Retinal pigment epithelial cell (primary cell): ENCODE measurements at regions not wholly inside any gene's neighbourhood (a gene's known extent, or its start where the extent isn't known, plus 50 kb on each side); places are given as distances from the start of the nearest gene placed in this dataset.
"Not testable (repeated sequence)": the region's sequence is repeated elsewhere in the genome, so short reads cannot be mapped to it uniquely, and the experiment has no call there.

Source experiments
- DNase-seq: peaks from one replicate; pipeline ENCODE4 v3.0.0-alpha.2; 2010; ENCODE audit warnings: low read depth
- H3K4me3 ChIP-seq: 2 replicates; pipeline ENCODE4 v1.5.1; 2011; ENCODE audit warnings: mild to moderate bottlenecking, low read length, control low read depth, moderate library complexity
- TF ChIP-seq, protein P1 (sequence below): conservative IDR thresholded peaks from 2 replicates; pipeline ENCODE4 v1.5.1; 2011; ENCODE audit warnings: low read depth, low read length, control low read depth, inconsistent platforms

DNA sequence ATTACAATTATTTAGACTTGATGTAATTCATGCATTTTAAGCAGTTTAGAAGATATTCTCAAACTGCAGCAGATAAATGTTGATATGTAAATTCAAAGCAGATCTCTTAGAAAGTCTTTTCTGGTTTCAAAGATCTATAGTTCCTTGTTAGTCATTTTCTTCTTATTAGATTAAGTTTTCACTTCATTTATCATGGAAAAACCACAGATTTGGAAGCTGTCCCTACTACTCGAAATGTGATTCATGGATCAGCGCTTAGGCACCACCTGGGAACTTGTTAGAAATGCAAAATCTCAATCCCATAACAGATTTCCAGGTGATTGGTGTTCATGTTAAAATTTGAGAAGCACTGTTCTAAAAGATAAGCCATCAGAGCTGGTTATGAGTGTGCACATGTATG lies 92.8 kb upstream of the CDH2 start:
- H3K4me3 ChIP-seq: no peak overlapping the region
- TF ChIP-seq, protein P1, sequence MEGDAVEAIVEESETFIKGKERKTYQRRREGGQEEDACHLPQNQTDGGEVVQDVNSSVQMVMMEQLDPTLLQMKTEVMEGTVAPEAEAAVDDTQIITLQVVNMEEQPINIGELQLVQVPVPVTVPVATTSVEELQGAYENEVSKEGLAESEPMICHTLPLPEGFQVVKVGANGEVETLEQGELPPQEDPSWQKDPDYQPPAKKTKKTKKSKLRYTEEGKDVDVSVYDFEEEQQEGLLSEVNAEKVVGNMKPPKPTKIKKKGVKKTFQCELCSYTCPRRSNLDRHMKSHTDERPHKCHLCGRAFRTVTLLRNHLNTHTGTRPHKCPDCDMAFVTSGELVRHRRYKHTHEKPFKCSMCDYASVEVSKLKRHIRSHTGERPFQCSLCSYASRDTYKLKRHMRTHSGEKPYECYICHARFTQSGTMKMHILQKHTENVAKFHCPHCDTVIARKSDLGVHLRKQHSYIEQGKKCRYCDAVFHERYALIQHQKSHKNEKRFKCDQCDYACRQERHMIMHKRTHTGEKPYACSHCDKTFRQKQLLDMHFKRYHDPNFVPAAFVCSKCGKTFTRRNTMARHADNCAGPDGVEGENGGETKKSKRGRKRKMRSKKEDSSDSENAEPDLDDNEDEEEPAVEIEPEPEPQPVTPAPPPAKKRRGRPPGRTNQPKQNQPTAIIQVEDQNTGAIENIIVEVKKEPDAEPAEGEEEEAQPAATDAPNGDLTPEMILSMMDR: no peak

DNA sequence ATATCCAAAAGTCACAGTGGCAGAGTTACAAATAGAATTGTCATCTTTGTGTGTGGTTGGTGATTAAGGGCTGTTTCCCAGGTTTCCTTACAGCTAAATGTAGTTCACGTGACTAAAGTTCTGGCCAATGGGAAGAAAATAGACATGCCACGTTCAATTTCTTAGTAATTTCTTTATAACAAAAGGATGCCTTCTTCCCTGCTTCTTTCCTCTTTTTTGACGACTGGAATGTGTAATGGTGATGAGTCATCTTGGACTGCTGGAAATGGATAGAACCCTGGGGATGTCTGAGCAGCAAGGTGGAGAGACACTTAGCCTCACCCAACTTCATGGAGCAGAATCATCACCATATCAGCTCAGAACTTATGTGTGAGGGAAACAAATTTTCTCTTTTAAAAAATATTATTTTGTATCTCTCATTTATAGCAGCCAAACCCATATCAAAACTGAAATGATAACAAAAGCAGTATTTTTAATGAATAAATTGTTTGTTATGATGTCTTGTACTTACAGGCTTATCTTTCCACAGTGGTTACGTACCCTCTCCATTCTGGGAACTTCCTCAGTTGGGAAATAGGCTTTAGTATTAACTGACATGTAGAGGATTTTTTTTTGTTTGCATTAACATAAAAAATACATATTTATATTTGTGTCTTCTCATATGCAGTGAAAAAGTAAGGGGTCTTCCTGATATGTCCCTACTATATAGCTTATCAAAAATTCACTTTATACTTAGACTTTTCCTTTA lies 91.1 kb upstream of the CDH2 start:
- no peak for DNase-seq
- no peak overlapping the region for H3K4me3 ChIP-seq
- TF ChIP-seq, protein P1: no peak

More for the DNA sequence above, 92.8 kb upstream of the CDH2 start:
- DNase-seq: no peak

DNA sequence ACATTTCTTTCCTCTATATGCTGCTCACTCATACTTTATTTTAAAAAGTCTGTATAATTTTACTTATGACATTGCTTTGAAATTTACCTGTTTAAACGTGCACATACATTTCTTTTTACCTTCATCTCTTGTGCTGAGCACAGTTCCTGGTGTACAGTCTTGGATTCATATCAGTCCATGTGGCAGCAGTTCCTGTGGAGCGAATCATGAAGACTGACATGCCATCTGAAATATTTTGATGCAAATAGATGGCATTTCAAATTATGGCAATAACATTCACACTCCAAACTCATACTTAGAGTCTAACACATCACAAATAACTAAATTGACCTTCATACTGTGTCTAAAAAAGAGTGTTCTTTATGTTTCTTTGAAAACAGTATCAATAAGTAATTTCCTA lies 90.3 kb upstream of the CDH2 start:
- no peak overlapping the region for H3K4me3 ChIP-seq
- no peak for DNase-seq
- TF ChIP-seq, protein P1: no peak

DNA sequence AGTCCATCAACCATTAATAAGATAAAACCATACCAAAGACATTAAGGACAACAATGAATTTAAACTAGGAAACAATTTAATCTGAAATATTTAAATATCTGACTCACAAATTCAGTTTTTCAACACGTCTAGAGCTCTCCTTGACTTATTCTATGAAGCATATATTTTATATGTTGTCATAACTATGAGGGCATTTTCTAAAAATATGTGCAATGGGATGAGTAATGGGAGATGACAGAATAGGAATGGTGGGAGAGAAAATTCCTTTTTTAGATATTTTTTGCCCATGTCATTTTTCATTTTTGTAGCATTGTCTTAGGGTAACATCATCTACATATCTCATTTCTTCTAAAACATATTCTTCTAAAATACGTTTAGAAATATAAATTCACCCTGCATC lies 79.2 kb upstream of the CDH2 start:
- TF ChIP-seq, protein P1: no peak
- H3K4me3 ChIP-seq: no peak overlapping the region
- DNase-seq: no peak

DNA sequence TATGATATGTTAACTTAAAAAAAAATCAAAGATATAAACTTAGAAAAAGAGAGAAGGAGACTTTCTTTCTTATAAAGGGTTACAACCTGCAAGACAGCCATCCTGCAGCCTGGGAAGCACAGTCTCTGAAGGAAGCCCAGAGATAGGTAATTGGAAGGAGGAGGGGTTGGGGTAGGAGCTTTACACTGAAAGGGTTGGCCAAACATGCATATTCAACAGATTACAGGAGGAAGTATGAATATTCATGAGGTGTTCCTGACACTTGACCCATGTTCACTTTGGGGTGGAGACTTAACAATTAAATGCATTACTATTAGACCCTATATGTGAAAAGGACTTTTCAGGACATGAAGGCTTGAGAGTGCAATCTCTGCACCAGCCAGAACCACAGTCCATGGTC lies 71.7 kb upstream of the CDH2 start:
- no peak for DNase-seq
- no peak overlapping the region for H3K4me3 ChIP-seq
- TF ChIP-seq, protein P1: no peak

DNA sequence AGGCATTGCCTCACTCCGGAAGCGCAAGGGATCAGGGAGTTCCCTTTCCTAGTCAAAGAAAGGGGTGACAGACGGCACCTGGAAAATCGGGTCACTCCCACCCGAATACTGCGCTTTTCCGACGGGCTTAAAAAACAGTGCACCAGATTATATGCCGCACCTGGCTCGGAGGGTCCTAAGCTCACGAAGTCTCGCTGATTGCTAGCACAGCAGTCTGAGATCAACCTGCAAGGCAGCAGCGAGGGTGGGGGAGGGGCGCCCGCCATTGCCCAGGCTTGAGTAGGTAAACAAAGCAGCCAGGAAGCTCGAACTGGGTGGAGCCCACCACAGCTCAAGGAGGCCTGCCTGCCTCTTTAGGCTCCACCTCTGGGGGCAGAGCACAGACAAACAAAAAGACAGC lies 63.7 kb upstream of the CDH2 start:
- not testable (repeated sequence) for DNase-seq, H3K4me3 ChIP-seq

DNA sequence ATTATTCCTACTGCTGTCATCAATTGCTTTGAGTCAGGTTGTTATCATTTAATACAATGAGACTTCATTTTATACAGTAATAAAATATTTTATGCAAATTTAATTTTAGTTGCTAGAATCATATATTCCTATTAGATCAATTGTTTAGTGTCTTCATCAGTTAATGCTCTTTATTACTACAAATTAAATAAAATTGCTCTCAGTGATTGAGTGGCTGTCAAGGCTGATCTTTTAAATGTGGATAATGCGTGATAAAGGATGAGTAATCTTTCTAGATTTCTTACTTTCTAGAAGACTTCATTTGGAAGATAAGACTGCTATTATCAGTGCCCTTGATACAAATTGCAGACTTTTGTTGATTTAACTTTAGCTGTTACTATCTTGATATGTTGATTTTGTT lies 59.6 kb upstream of the CDH2 start:
- TF ChIP-seq, protein P1: no peak
- no peak for DNase-seq
- H3K4me3 ChIP-seq: no peak overlapping the region
